HEK293 (cell line): ENCODE measurements at regions not wholly inside any gene's neighbourhood (a gene's known extent, or its start where the extent isn't known, plus 50 kb on each side); places are given as distances from the start of the nearest gene placed in this dataset.

ENCODE experiments used
- CTCF ChIP-seq: fragments of 450-650 bp; formaldehyde crosslinking; IDR thresholded peaks from 2 replicates; pipeline ENCODE4 v1.5.1; 2016; ENCODE audit warnings: missing biosample characterization, missing genetic modification characterization
- ZBTB11 ChIP-seq: fragments of 450-650 bp; formaldehyde crosslinking; conservative IDR thresholded peaks from 2 replicates; pipeline ENCODE4 v1.5.1; 2016; ENCODE audit warnings: low read depth, missing biosample characterization, missing genetic modification characterization
- ZNF114 ChIP-seq: fragments of 450-650 bp; formaldehyde crosslinking; IDR thresholded peaks from 2 replicates; pipeline ENCODE4 v1.5.0; 2017; ENCODE audit warnings: missing biosample characterization, missing genetic modification characterization
- ZNF138 ChIP-seq: fragments of 450-650 bp; formaldehyde crosslinking; IDR thresholded peaks from 2 replicates; pipeline ENCODE4 v1.5.1; 2016; ENCODE audit warnings: missing biosample characterization, missing genetic modification characterization, borderline replicate concordance
- ZNF449 ChIP-seq: fragments of 450-650 bp; formaldehyde crosslinking; IDR thresholded peaks from 2 replicates; pipeline ENCODE4 v1.5.1; 2017; ENCODE audit warnings: missing biosample characterization, mild to moderate bottlenecking, missing genetic modification characterization, moderate library complexity
- ZNF561 ChIP-seq: fragments of 450-650 bp; IDR thresholded peaks from 2 replicates; pipeline ENCODE4 v1.5.1; 2018; ENCODE audit warnings: missing biosample characterization, missing genetic modification characterization, borderline replicate concordance
- ZNF600 ChIP-seq: fragments of 450-650 bp; formaldehyde crosslinking; IDR thresholded peaks from 2 replicates; pipeline ENCODE4 v1.5.1; 2016; ENCODE audit warnings: missing biosample characterization, missing genetic modification characterization
- ZNF654 ChIP-seq: fragments of 450-650 bp; formaldehyde crosslinking; IDR thresholded peaks from 2 replicates; pipeline ENCODE4 v1.5.1; 2016; ENCODE audit warnings: low read depth, missing biosample characterization, missing genetic modification characterization
- ZNF670 ChIP-seq: fragments of 450-650 bp; formaldehyde crosslinking; IDR thresholded peaks from 2 replicates; pipeline ENCODE4 v1.5.1; 2016; ENCODE audit warnings: missing biosample characterization, missing genetic modification characterization, low read depth
- TF ChIP-seq, protein P1 (sequence below): sonication (generic); formaldehyde crosslinking; IDR thresholded peaks from 2 replicates; pipeline ENCODE4 v1.8.1; 2022; ENCODE audit warnings: mild to moderate bottlenecking, moderate library complexity, missing genetic modification reagents
- TF ChIP-seq, protein P2 (sequence below): fragments of 450-650 bp; formaldehyde crosslinking; IDR thresholded peaks from 2 replicates; pipeline ENCODE4 v1.5.1; 2016; ENCODE audit warnings: missing biosample characterization, missing genetic modification characterization
- TF ChIP-seq, protein P3 (sequence below): fragments of 450-650 bp; formaldehyde crosslinking; IDR thresholded peaks from 2 replicates; pipeline ENCODE4 v1.5.1; 2017; ENCODE audit warnings: missing biosample characterization, missing genetic modification characterization

- TF ChIP-seq ZNF600 (tag by site-specific recombination) (no peak), ZNF561 (no peak), ZNF449 (tag by site-specific recombination) (no peak), ZNF670 (no peak), CTCF (no peak), ZNF138 (tag by site-specific recombination) (no peak), ZBTB11 (tag by site-specific recombination) (no peak), ZNF114 (tag by site-specific recombination) (no peak), ZNF654 (no peak)
- TF ChIP-seq, protein P1, sequence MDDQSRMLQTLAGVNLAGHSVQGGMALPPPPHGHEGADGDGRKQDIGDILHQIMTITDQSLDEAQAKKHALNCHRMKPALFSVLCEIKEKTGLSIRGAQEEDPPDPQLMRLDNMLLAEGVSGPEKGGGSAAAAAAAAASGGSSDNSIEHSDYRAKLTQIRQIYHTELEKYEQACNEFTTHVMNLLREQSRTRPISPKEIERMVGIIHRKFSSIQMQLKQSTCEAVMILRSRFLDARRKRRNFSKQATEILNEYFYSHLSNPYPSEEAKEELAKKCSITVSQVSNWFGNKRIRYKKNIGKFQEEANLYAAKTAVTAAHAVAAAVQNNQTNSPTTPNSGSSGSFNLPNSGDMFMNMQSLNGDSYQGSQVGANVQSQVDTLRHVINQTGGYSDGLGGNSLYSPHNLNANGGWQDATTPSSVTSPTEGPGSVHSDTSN (CRISPR knock-in tag), result no peak
- TF ChIP-seq, protein P2, sequence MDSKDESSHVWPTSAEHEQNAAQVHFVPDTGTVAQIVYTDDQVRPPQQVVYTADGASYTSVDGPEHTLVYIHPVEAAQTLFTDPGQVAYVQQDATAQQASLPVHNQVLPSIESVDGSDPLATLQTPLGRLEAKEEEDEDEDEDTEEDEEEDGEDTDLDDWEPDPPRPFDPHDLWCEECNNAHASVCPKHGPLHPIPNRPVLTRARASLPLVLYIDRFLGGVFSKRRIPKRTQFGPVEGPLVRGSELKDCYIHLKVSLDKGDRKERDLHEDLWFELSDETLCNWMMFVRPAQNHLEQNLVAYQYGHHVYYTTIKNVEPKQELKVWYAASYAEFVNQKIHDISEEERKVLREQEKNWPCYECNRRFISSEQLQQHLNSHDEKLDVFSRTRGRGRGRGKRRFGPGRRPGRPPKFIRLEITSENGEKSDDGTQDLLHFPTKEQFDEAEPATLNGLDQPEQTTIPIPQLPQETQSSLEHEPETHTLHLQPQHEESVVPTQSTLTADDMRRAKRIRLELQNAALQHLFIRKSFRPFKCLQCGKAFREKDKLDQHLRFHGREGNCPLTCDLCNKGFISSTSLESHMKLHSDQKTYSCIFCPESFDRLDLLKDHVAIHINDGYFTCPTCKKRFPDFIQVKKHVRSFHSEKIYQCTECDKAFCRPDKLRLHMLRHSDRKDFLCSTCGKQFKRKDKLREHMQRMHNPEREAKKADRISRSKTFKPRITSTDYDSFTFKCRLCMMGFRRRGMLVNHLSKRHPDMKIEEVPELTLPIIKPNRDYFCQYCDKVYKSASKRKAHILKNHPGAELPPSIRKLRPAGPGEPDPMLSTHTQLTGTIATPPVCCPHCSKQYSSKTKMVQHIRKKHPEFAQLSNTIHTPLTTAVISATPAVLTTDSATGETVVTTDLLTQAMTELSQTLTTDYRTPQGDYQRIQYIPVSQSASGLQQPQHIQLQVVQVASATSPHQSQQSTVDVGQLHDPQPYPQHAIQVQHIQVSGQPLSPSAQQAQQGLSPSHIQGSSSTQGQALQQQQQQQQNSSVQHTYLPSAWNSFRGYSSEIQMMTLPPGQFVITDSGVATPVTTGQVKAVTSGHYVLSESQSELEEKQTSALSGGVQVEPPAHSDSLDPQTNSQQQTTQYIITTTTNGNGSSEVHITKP, result no peak
- TF ChIP-seq, protein P3, sequence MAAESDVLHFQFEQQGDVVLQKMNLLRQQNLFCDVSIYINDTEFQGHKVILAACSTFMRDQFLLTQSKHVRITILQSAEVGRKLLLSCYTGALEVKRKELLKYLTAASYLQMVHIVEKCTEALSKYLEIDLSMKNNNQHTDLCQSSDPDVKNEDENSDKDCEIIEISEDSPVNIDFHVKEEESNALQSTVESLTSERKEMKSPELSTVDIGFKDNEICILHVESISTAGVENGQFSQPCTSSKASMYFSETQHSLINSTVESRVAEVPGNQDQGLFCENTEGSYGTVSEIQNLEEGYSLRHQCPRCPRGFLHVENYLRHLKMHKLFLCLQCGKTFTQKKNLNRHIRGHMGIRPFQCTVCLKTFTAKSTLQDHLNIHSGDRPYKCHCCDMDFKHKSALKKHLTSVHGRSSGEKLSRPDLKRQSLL (tag by site-specific recombination), result no peak
These were observed 243.2 kb upstream of the IRX4 start for GRCh38 chr5:2125901-2126265.
